Activated effector memory CD4-positive, alpha-beta T cell treated with Interleukin-2 at 50 U/mL for 16 hours (primary cell): ENCODE measurements at regions not wholly inside any gene's neighbourhood (a gene's known extent, or its start where the extent isn't known, plus 50 kb on each side); places are given as distances from the start of the nearest gene placed in this dataset.
"Not testable (repeated sequence)": the region's sequence is repeated elsewhere in the genome, so short reads cannot be mapped to it uniquely, and the experiment has no call there.

Source experiments
- DNase-seq: peaks from one replicate; pipeline ENCODE4 v3.0.0-alpha.2; 2020

- DNase-seq: no peak
These were observed 62.6 kb downstream of the DUSP6 start for GRCh38 chr12:89289720-89290119.

- no peak for DNase-seq
These were observed 63.3 kb downstream of the DUSP6 start for GRCh38 chr12:89288959-89289358.

DNA sequence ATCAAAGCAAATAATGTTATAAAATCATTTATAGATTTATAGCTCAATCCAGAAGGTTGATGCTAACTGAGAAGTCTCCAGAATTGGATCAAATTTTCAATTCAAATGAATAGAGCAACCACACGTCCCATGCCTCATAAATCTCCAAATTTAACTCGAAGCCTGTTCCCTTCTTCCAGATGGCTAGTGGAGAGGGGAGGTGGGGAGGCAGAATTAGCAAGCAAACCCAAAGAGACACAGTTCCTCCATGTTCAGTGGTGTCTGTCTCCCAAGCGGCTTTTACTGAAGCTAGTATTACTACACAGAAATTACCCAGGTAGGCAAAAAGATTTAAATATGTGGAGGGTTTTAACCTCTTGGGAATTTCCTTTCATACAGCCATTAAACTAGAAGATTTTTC, 65.8 kb downstream of the DUSP6 start:
- DNase-seq: no peak

DNA sequence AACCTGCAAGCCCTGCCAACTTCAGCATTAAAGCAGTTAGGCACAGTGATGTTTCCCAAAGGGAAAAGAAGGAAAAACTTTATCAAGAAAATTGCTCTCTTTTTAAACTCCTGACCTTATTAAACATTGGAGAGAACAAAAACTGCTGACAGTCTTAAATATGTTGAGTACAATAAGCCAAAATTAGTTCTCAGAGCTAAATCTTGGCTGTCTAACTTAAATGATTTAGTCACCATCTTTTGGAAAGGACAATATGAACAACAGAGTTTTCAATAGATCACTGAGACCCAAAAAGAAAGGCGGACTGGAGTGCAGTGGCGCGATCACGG, 70.8 kb downstream of the DUSP6 start:
- no peak for DNase-seq

DNA sequence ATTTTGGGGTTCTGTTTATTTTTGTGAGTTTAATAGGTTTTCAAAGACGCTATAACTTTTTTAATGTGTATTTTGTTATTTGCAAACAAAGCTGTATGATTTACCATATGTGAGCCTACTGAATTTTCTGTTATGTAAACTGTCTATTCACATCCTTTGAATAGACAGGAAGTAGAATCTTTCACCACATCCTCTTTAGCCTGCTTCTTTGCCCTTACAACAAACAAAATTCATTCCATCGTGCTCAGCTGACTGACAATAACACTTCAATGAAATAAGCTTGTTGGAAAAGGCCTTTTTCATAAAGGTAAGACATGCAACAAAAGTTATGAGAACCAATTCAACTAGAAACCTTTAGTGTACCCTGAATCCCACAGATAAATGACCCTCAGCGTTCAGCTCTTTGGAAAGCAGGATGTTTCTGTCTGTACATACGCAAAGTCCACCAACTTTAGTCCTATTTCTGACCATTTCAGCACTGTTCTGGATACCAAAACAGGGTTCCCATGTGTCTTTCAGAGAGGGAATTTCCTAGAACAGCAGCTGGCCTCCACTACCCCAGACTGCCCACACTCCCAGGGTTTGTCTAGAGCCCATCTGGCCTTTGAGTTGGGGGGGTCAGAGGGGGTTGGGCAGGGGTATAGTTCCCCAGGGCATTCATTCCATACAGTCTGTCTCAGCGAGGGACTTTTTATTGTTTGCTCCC, 71.3 kb downstream of the DUSP6 start:
- no peak for DNase-seq

- DNase-seq: no peak
These were observed 72.8 kb downstream of the DUSP6 start for GRCh38 chr12:89279499-89279898.

DNA sequence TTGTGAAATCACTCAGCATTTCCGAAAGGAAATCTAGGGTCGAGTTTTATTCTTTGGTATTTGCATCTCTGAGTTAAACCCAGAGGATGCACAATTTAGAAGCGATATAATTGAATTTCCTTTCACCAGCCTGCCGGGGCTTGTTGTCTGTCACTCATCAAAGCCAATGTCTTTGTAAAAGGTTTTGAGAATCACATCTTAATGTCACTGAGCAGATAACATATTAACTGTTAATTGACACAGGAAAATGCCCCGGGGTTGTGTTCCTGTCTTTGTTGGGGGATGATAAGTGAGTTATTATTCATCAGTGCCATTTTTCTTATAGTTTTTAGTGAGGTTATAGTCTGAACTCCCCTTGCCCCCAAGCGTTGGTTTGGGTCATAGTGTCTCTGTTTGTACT, 73.4 kb downstream of the DUSP6 start:
- DNase-seq: no peak

GRCh38 chr12:89278169-89278568, 74.1 kb downstream of the DUSP6 start:
- DNase-seq: no peak

DNA sequence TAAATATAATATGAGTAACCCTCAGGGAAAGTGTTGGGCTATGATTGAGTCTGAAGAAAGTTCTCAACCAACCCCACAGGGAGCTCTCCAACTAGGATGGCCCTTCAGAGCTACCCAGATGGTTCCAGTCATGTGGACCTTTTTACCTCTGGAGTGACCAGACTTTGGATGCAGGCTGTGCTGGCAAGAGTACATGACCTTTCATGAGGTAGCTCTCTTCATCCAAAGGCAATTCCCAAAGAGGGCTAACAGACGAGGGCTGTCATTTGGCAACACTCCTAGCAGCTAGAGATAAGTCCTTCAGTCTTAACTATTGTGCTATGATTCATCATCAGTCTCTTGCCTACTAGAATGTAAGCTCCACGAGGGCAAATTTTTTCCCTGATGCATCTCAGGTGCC, 75.4 kb downstream of the DUSP6 start:
- DNase-seq: no peak

GRCh38 chr12:89273525-89273924, 78.8 kb downstream of the DUSP6 start:
- no peak for DNase-seq

- no peak for DNase-seq
These were observed 81.8 kb downstream of the DUSP6 start for GRCh38 chr12:89270548-89270947.

- no peak for DNase-seq
These were observed 83.1 kb downstream of the DUSP6 start for GRCh38 chr12:89269174-89269573.

GRCh38 chr12:89267404-89267803, 84.9 kb downstream of the DUSP6 start:
- no peak for DNase-seq

- not testable (repeated sequence) for DNase-seq
These were observed 85.6 kb downstream of the DUSP6 start for GRCh38 chr12:89266574-89267188.

DNA sequence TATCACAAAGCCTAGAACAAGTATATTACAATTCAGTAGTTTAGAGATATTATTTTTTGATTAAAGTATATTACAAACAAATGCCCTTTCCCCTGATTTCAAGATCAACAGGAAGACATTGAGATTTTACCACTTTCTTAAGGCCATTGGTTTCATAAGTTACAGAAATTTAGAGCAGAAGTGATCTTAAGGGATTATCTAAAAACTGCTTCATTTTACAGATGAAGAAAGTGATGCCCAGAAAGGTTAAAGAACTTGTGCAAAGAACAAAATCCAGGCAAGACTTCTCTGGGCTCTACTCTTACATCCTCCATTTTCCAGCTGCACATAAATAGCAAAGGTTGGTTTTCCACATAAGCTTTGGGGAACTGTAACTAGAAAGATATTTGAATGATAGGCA, 87.5 kb downstream of the DUSP6 start:
- DNase-seq: no peak

DNA sequence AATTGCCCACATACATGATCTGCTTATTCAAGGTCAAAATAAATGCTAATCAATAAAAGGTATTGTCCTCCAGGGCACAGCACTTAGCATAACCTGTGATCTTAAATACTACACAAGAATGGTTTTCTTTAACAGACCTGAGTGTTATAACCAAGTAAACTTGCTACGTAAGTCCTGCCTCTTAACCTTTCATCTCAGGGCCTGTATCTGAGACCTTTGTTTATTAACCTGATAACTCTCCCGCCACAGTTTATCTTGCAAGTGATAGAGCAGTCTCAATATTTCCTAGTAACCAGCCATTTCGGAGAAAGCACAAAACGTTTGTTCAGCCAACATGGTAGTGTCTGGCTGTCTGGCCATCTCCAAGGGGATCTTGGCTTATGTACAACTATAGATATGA, 88.4 kb downstream of the DUSP6 start:
- no peak for DNase-seq

DNA sequence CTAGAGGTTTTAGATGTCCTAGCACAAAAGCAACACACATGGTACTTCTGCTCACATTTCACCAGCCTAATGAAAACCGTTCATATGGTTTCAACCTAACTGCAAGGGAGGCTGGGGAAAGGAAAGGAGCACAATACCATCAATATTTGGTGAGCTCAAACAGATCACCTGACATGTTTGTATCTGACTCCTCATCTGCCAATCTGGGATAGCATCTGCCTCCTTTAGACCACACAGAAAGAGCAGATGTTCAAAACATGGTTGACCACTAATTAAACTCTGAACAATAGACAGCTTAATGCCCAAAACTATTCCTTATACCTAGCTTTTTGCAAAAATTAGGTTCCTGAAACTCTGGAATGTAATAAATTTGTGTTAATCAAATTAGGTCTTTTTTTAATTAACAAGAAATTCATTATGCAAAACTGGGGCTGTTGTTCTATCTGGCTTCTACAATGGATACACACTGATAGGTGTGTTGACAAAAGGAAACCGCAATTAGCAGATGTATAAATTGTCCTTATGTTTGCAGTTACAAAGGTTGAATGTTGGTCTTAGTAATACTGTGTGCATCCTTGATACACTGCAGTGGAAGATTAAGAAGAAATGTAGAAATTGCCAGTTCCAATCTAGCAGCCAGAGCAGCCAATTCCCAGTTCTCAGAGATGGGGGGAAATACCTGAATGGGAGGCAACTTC, 89.3 kb downstream of the DUSP6 start:
- no peak for DNase-seq

DNA sequence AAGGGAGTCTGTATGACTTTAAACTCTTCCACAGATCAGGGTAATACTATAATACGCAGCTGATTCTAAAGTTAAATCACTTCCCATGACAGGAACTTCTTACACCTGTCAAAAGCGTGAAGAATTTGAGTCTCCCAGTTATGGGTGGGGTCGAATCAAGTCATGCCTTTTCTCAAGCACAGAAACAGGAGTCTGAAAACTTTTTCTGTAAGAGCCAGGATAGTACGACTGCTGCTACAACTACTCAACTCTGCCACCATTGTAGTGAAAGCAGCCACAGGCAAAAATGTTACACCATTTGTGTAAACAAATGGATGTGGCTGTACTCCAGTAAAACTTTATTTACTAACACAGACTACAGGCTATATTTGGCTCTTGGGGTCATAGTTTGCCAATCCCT, 90.3 kb downstream of the DUSP6 start:
- no peak for DNase-seq

DNA sequence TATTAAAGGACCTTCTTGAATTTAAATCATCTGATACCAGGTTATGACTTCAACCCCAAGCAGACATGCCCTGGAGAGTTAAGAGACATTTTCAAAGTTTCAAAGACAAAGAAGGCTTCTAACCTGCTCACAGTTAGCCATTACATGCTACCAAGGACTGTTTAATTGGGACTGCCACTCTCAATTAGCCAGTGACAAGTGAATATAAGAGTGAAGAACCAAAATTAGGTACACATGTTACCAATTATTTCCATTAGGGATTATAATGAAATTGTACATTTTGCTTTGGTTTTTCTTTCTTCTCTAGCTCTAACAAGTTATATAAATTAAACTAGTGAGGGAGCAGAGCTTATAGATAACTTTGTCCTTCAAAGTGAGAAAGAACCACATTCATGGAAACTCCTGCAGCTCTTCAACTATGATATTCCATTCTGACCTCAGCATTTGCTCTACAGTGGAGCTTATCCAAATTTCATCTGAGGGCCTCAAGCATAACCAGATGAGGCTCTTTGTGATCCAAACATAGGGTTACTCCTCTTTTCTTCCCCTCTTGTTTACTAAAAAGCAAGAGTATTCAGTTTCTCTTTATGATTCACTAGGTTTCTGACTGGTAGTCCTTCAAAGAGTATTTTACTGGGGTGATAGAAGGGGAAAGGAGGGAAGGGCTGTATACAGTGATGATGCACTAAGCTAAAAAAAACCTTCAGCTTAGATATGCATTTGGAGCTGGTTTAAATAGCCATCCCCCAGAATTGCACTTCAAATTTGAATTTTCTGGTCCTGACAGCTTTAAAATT, 91.3 kb downstream of the DUSP6 start:
- DNase-seq: no peak

- DNase-seq: no peak
These were observed 92.5 kb downstream of the DUSP6 start for GRCh38 chr12:89259821-89260220.

DNA sequence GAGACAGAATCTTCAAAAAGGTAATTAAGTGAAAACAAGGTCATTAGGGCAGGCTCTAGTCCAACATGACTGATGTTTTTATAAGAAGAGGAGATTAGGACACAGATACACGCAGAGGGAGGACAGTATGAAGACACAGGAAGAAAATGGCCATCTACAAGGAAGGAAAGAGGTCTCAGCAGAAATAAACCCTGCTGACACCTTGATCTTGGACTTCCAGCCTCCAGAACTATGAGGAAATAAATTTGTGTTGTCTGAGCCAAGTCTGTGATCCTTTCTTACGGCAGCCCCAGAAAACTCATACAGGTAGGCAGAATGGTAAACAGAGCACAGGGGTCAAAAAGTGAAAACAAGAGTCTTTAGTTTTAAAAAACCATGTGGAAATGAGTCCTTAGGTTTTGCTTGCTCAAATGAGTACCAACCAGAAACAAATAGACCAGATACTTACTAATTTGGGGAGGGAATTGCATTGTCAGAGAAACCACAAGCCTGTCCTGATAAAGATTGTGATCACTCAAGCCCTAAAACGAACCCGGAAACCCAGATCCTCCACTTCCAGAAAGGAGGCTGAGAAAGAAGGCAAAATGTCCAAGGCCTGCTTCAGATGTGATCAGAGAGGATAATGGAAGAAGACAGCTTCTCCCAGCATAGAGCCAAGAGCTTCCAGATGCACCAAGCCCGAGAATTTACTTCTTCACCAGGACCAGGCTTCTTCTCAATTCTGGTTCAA, 93.9 kb downstream of the DUSP6 start:
- no peak for DNase-seq

DNA sequence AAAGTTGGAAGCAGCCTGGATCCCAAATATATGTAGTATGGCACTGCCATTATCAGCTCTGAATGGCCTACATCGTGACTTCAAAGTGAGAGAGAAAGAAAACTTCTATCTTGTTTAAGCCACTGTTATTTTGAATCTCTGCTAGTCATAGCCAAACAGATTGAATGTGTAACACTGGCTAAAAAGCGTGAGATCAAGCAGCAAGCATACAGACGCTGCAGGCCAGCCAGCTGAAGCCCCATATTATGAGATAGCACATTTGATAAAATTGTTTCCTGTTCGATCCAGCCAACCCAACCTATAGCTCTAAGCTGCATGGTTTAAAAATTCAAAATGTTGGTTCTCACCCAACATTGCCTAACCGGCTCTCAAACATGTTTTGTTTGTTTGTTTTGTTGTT, 95.0 kb downstream of the DUSP6 start:
- DNase-seq: no peak

DNA sequence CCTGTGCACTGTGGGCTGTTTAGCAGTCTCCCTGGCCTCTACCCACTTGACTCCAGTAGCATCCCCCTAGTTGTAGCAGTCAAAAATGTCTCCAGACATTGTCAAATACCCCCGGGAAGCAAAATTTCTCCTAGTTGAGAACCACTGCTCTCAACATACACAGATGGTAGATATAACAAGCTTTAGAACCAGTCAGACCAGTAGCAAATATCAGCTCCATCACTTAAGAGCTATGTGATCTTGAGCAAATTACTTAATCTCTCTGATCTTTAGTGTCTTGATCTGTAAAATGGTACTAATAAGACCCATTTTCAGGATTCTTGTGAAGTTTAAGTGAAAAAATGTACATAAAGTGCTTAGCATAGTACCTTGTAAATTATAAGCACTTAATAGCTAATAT, 96.2 kb downstream of the DUSP6 start:
- no peak for DNase-seq
